ENCODE measurements at regions not wholly inside any gene's neighbourhood (a gene's known extent, or its start where the extent isn't known, plus 50 kb on each side); places are given as distances from the start of the nearest gene placed in this dataset.

DNA sequence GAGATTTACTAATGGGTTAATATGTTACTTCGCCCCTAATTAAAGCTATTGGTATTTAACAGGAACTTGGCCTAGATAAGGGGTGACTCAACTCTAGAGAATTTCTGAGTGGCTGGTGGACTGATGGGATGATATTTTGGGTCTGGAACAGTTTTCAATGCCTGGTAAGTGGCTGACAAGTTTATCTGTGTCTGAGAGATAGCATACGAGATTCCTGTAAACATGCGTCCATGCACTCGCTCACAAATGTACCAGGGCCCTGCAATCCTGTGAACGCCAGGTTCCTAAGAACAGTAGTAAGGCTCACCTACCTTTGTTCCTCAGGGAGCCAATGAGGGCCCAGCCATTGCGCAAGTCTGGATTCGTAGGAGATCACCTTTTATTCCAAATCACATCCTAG, 683.8 kb upstream of the ANKRD30A start:
- no peak overlapping the region for H2AFZ ChIP-seq (ENCODE audit: insufficient read depth, low read depth, low read length, poor library complexity, severe bottlenecking)
- Mint-ChIP-seq H3K27me3 (no peaks in the 10 kb centered on the region), H3K9me3 (ENCODE audit: insufficient read depth) (no peaks in the 10 kb centered on the region), H3K4me1 (no peaks in the 10 kb centered on the region), H3K27ac (no peak overlapping the region), H3K4me3 (no peak overlapping the region)
- H3K27ac ChIP-seq (ENCODE audit: low read length in 2 of 2): no peak overlapping the region
- no peaks in the 10 kb centered on the region for H4K20me1 ChIP-seq (ENCODE audit: control insufficient read depth, insufficient read depth, low read length, poor library complexity, severe bottlenecking)
- TF ChIP-seq CTCF (IDR thresholded peaks at IDR 0.05) (no peak), EZH2 (IDR thresholded peaks at IDR 0.05; ENCODE audit: borderline replicate concordance, insufficient read depth, low read depth, low read length, poor library complexity, severe bottlenecking) (no peak)
- intact Hi-C loops (cut with micrococcal nuclease): no loop called here
- no peaks in the 10 kb centered on the region for H3K4me1 ChIP-seq (ENCODE audit: control insufficient read depth in 2 of 2, insufficient read depth in 2 of 2, low read length in 2 of 2)
- no peak overlapping the region for H3K4me2 ChIP-seq (replicated peaks; ENCODE audit: low read depth, low read length, poor library complexity, severe bottlenecking)
- DNase-seq (no peak), ATAC-seq (ENCODE audit: low read depth) (no peak)
- WGBS (ENCODE audit: insufficient coverage): 98% methylated on average over 5 of the region's 7 CpGs
- ChIA-PET CTCF (no interaction called here), POLR2A (no interaction called here)
- no peaks in the 10 kb centered on the region for H3K27me3 ChIP-seq (replicated peaks in 1 of 4; ENCODE audit: control extremely low read depth in 1 of 4, control insufficient read depth in 3 of 4, insufficient read depth in 4 of 4, low read length in 3 of 4)
- no peak overlapping the region for H3K9ac ChIP-seq (ENCODE audit: low read length)
- H3K79me2 ChIP-seq (ENCODE audit: control insufficient read depth, insufficient read depth, low read length): no peaks in the 10 kb centered on the region
- H3K4me3 ChIP-seq (ENCODE audit: control extremely low read depth in 1 of 5, extremely low read depth in 1 of 5, insufficient read depth in 1 of 5, low read depth in 2 of 5, low read length in 4 of 5): no peak overlapping the region
- H3K9me3 ChIP-seq (ENCODE audit: control extremely low read depth in 1 of 3, control insufficient read depth in 2 of 3, insufficient read depth in 1 of 3, low read length in 2 of 3): no peaks in the 10 kb centered on the region
- H3K36me3 ChIP-seq (replicated peaks in 1 of 2; ENCODE audit: control extremely low read depth in 1 of 2, control insufficient read depth in 1 of 2, extremely low read depth in 1 of 2, insufficient read depth in 2 of 2, low read length in 1 of 2): no peaks in the 10 kb centered on the region

DNA sequence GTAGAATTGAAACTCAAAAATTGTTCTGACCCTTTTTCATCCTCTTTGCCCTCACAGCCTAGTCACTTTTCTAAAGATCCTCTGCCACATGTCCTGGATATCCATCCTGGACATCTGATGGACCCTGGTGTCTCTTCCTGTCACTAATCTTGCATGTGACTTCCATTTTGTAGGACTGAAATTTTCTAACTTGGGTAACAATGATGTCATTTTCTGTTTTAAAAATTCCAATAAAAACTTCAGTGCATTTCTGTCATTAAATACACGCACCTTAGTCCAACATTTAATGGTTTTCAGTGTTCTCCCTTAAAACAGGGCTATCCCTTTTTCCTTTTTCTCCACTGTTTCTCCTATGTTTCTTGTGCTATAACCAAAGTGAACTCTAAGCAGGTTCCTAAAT, 684.9 kb upstream of the ANKRD30A start:
- no peak for TF ChIP-seq EZH2 (IDR thresholded peaks at IDR 0.05; ENCODE audit: borderline replicate concordance, insufficient read depth, low read depth, low read length, poor library complexity, severe bottlenecking)
- no peak for TF ChIP-seq CTCF (IDR thresholded peaks at IDR 0.05)
- no peaks in the 10 kb centered on the region for H4K20me1 ChIP-seq (ENCODE audit: control insufficient read depth, insufficient read depth, low read length, poor library complexity, severe bottlenecking)
- intact Hi-C loops (cut with micrococcal nuclease): no loop called here
- CTCF ChIA-PET: no interaction called here
- no peaks in the 10 kb centered on the region for H3K4me1 Mint-ChIP-seq
- H3K9ac ChIP-seq (ENCODE audit: low read length): no peak overlapping the region
- H3K9me3 ChIP-seq (ENCODE audit: control extremely low read depth in 1 of 3, control insufficient read depth in 2 of 3, insufficient read depth in 1 of 3, low read length in 2 of 3): no peaks in the 10 kb centered on the region
- no peaks in the 10 kb centered on the region for H3K27me3 ChIP-seq (replicated peaks in 1 of 4; ENCODE audit: control extremely low read depth in 1 of 4, control insufficient read depth in 3 of 4, insufficient read depth in 4 of 4, low read length in 3 of 4)
- no peaks in the 10 kb centered on the region for H3K9me3 Mint-ChIP-seq (ENCODE audit: insufficient read depth)
- DNase-seq: no peak
- no peaks in the 10 kb centered on the region for H3K27me3 Mint-ChIP-seq
- no peak overlapping the region for H3K27ac Mint-ChIP-seq
- H3K79me2 ChIP-seq (ENCODE audit: control insufficient read depth, insufficient read depth, low read length): no peaks in the 10 kb centered on the region
- H3K4me2 ChIP-seq (replicated peaks; ENCODE audit: low read depth, low read length, poor library complexity, severe bottlenecking): no peak overlapping the region
- H3K4me3 ChIP-seq (ENCODE audit: control extremely low read depth in 1 of 5, extremely low read depth in 1 of 5, insufficient read depth in 1 of 5, low read depth in 2 of 5, low read length in 4 of 5): no peak overlapping the region
- no peak overlapping the region for H2AFZ ChIP-seq (ENCODE audit: insufficient read depth, low read depth, low read length, poor library complexity, severe bottlenecking)
- ATAC-seq (ENCODE audit: low read depth): no peak
- WGBS (ENCODE audit: insufficient coverage): 70% methylated on average over 1 of the region's 1 CpG
- no peak overlapping the region for H3K4me3 Mint-ChIP-seq
- POLR2A ChIA-PET: no interaction called here
- no peak overlapping the region for H3K27ac ChIP-seq (ENCODE audit: low read length in 2 of 2)
- no peaks in the 10 kb centered on the region for H3K36me3 ChIP-seq (replicated peaks in 1 of 2; ENCODE audit: control extremely low read depth in 1 of 2, control insufficient read depth in 1 of 2, extremely low read depth in 1 of 2, insufficient read depth in 2 of 2, low read length in 1 of 2)
- H3K4me1 ChIP-seq (ENCODE audit: control insufficient read depth in 2 of 2, insufficient read depth in 2 of 2, low read length in 2 of 2): no peaks in the 10 kb centered on the region

Data from B cell (primary cell).